ENCODE measurements at regions not wholly inside any gene's neighbourhood (a gene's known extent, or its start where the extent isn't known, plus 50 kb on each side); places are given as distances from the start of the nearest gene placed in this dataset.

DNA sequence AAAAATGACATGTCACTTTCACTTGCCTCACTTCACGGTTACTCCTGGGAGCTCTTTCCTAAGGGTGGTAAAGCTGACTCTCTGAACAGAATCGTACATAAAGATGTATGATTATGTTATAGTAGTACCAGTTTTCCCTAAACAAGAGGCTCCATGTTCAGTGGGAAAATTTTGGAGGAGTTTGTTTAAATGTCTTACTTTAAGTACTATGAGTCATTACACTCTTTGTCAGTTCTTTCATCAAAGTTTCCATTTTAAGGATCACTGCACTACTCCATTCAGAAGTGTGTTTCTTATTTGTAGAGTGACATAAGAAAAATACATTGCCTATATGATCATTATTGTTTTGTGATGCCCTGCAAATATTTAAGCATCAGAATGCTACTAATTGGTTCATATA is 121.1 kb upstream of the FIGN start:
- no peak for TF ChIP-seq CTCF (IDR thresholded peaks at IDR 0.05; ENCODE audit: control extremely low read depth in 1 of 3, insufficient read depth in 1 of 3, low read depth in 1 of 3, low read length in 3 of 3)
- TF ChIP-seq, protein P1, sequence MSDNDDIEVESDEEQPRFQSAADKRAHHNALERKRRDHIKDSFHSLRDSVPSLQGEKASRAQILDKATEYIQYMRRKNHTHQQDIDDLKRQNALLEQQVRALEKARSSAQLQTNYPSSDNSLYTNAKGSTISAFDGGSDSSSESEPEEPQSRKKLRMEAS (IDR thresholded peaks at IDR 0.05) = no peak
- no peak for TF ChIP-seq KDM1A (IDR thresholded peaks at IDR 0.05; ENCODE audit: borderline replicate concordance, low read length)

Measured in H1 (cell line).